Osteocyte (in vitro differentiated cells): ENCODE measurements at regions not wholly inside any gene's neighbourhood (a gene's known extent, or its start where the extent isn't known, plus 50 kb on each side); places are given as distances from the start of the nearest gene placed in this dataset.

ENCODE experiments used
- DNase-seq: peaks from one replicate; pipeline ENCODE4 v3.0.0; 2021; ENCODE audit warnings: mixed read lengths; ENCODE audit not compliant: unreplicated experiment; ENCODE audit errors: extremely low spot score
- H3K27ac Mint-ChIP-seq: one replicate; pipeline ENCODE4 v1.8.0; 2021; ENCODE audit warnings: mild to moderate bottlenecking, mixed read lengths; ENCODE audit not compliant: unreplicated experiment
- H3K27me3 Mint-ChIP-seq: one replicate; pipeline ENCODE4 v1.8.0; 2021; ENCODE audit warnings: mixed read lengths; ENCODE audit not compliant: unreplicated experiment
- H3K36me3 Mint-ChIP-seq: one replicate; pipeline ENCODE4 v1.8.0; 2021; ENCODE audit warnings: mixed read lengths; ENCODE audit not compliant: unreplicated experiment
- H3K4me1 Mint-ChIP-seq: one replicate; pipeline ENCODE4 v1.8.0; 2021; ENCODE audit warnings: mixed read lengths; ENCODE audit not compliant: unreplicated experiment
- H3K4me3 Mint-ChIP-seq: one replicate; pipeline ENCODE4 v1.8.0; 2021; ENCODE audit warnings: mild to moderate bottlenecking, moderate library complexity, mixed read lengths; ENCODE audit not compliant: unreplicated experiment
- H3K9me3 Mint-ChIP-seq: one replicate; pipeline ENCODE4 v1.8.0; 2021; ENCODE audit warnings: mixed read lengths; ENCODE audit not compliant: unreplicated experiment
- CTCF ChIP-seq: fragments of 200-600 bp; sonication (generic); IDR thresholded peaks from 2 replicates; pipeline ENCODE4 v1.5.0; 2021; ENCODE audit warnings: antibody characterized with exemption, mild to moderate bottlenecking, moderate library complexity

DNA sequence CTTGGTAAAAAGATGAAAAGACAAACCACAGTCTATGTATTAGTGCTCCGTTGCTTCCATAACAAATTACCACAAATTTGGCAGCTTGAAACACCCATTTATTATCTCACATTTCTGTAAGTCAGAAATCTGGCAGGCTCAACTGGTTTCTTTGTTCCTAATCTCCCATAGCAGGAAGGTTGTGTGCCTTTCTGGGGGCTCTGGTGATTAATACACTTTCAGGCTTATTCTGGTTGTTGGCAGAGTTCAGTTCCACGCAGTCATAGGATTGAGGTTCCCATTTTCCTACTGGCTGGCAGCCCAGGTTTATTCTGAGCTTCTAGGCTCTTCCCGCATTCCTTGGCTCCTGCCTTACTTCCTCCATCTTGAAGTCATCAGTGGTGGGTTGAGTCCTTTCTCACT, 189.3 kb downstream of the ANAPC1 start:
- DNase-seq: no peak
- Mint-ChIP-seq H3K27ac (no peak overlapping the region), H3K9me3 (peaks cover 7% of the 10 kb centered on the region), H3K27me3 (no peaks in the 10 kb centered on the region), H3K36me3 (peaks cover 4% of the 10 kb centered on the region), H3K4me1 (peaks cover 17% of the 10 kb centered on the region), H3K4me3 (no peak overlapping the region)
- TF ChIP-seq CTCF: no peak

- Mint-ChIP-seq H3K4me1 (peaks cover 17% of the 10 kb centered on the region), H3K27me3 (no peaks in the 10 kb centered on the region), H3K27ac (no peak overlapping the region), H3K36me3 (peaks cover 4% of the 10 kb centered on the region), H3K4me3 (no peak overlapping the region), H3K9me3 (peaks cover 7% of the 10 kb centered on the region)
- no peak for TF ChIP-seq CTCF
- no peak for DNase-seq
Observed at GRCh38 chr2:111695441-111696007, 188.5 kb downstream of the ANAPC1 start.

DNA sequence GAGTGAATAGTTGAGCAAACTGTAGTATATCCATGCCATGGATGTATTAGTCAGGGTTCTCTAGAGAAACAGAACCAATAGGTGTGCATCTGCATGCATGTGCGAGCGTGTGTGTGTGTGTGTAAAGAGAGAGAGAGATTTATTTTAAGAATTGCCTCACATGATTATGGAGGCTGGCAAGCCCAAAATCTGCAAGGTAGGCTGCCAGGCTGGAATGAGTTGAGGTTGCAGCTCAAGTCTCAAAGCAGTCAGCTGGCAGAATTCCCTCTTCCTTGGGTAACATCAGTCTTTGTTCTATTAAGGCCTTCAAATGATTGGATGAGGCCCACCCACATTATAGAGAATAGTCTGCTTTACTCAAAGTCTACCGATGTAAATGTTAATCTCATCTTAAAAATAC, 187.8 kb downstream of the ANAPC1 start:
- Mint-ChIP-seq H3K4me1 (peaks cover 17% of the 10 kb centered on the region), H3K27ac (no peak overlapping the region), H3K9me3 (peaks cover 7% of the 10 kb centered on the region), H3K36me3 (peaks cover 4% of the 10 kb centered on the region), H3K27me3 (no peaks in the 10 kb centered on the region), H3K4me3 (no peak overlapping the region)
- no peak for TF ChIP-seq CTCF
- no peak for DNase-seq

DNA sequence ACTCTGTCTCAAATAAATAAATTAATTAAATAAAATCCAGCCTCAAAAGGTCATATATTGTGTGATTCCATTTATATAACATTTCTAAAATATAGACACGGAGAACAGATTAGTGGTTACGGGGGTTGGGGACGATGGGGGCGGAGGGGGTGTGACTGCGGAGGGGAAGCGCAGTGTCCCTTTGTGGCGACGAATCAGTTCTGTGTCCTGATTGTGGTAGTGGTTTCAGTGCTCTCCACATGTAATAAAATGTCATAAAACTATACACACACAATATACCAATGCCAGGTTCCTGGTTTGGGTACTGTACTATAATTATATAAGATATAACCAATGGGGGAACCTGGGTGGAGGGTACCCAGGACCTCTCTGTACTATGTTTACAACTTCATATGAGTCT, 186.4 kb downstream of the ANAPC1 start:
- Mint-ChIP-seq H3K4me3 (no peak overlapping the region), H3K27ac (peak overlapping the region; percentile 94), H3K27me3 (no peaks in the 10 kb centered on the region), H3K4me1 (peaks cover 27% of the 10 kb centered on the region), H3K36me3 (peaks cover 4% of the 10 kb centered on the region), H3K9me3 (peaks cover 7% of the 10 kb centered on the region)
- no peak for DNase-seq
- TF ChIP-seq CTCF: no peak

- Mint-ChIP-seq H3K4me1 (peaks cover 27% of the 10 kb centered on the region), H3K27me3 (no peaks in the 10 kb centered on the region), H3K27ac (peak overlapping the region; percentile 94), H3K4me3 (no peak overlapping the region), H3K9me3 (peaks cover 7% of the 10 kb centered on the region), H3K36me3 (peaks cover 4% of the 10 kb centered on the region)
- no peak for TF ChIP-seq CTCF
- no peak for DNase-seq
Observed at GRCh38 chr2:111698089-111698488, 185.9 kb downstream of the ANAPC1 start.
